ENCODE measurements at regions not wholly inside any gene's neighbourhood (a gene's known extent, or its start where the extent isn't known, plus 50 kb on each side); places are given as distances from the start of the nearest gene placed in this dataset.

- intact Hi-C loops (cut with DNase I) = no loop called here
Measured at GRCh38 chr12:118749646-118750045, 231.7 kb upstream of the SRRM4 start.

GRCh38 chr12:118750666-118751065, 230.7 kb upstream of the SRRM4 start:
- H3K27ac ChIP-seq (replicated peaks in 1 of 4) = no peak overlapping the region
- intact Hi-C loops (cut with DNase I) = no loop called here
- no peak for DNase-seq (ENCODE audit: extremely low spot score)
- no peaks in the 10 kb centered on the region for H3K36me3 ChIP-seq
- TF ChIP-seq CTCF (IDR thresholded peaks at IDR 0.05) = no peak
- no peak for TF ChIP-seq POLR2AphosphoS5 (IDR thresholded peaks at IDR 0.05)
- TF ChIP-seq EP300 (IDR thresholded peaks at IDR 0.05) = no peak
- no peak for TF ChIP-seq POLR2A (IDR thresholded peaks at IDR 0.05; ENCODE audit: low read depth)
- peaks cover 0 to 8% (median 5%) of the 10 kb centered on the region in 4 donors for H3K9me3 ChIP-seq
- no peaks in the 10 kb centered on the region for H3K4me1 ChIP-seq
- 76% methylated on average over 2 of the region's 2 CpGs for WGBS
- H3K27me3 ChIP-seq = peaks cover 0 to 35% (median 0%) of the 10 kb centered on the region in 4 donors
- H3K4me3 ChIP-seq = no peak overlapping the region

More at GRCh38 chr12:118749646-118750045, 231.7 kb upstream of the SRRM4 start:
- H3K36me3 ChIP-seq = no peaks in the 10 kb centered on the region
- H3K4me1 ChIP-seq = no peaks in the 10 kb centered on the region
- peaks cover 0 to 34% (median 0%) of the 10 kb centered on the region in 4 donors for H3K27me3 ChIP-seq
- H3K9me3 ChIP-seq = peaks cover 0 to 8% (median 5%) of the 10 kb centered on the region in 4 donors
- no peak for TF ChIP-seq CTCF (IDR thresholded peaks at IDR 0.05)
- no peak for TF ChIP-seq POLR2A (IDR thresholded peaks at IDR 0.05; ENCODE audit: low read depth)
- no peak for TF ChIP-seq EP300 (IDR thresholded peaks at IDR 0.05)
- TF ChIP-seq POLR2AphosphoS5 (IDR thresholded peaks at IDR 0.05) = no peak
- H3K27ac ChIP-seq (replicated peaks in 1 of 4) = no peak overlapping the region
- WGBS = 74% methylated on average over 6 of the region's 6 CpGs
- no peak overlapping the region for H3K4me3 ChIP-seq
- no peak for DNase-seq (ENCODE audit: extremely low spot score)

GRCh38 chr12:118751355-118751754, 230.0 kb upstream of the SRRM4 start:
- 95% methylated on average over 1 of the region's 1 CpG for WGBS
- TF ChIP-seq POLR2A (IDR thresholded peaks at IDR 0.05; ENCODE audit: low read depth) (no peak), POLR2AphosphoS5 (IDR thresholded peaks at IDR 0.05) (no peak), EP300 (IDR thresholded peaks at IDR 0.05) (no peak), CTCF (IDR thresholded peaks at IDR 0.05) (no peak)

GRCh38 chr12:118760623-118761022, 220.7 kb upstream of the SRRM4 start:
- Histone ChIP-seq H3K27ac (replicated peaks in 1 of 4) (no peak overlapping the region), H3K4me1 (no peaks in the 10 kb centered on the region), H3K4me3 (no peak overlapping the region), H3K9me3 (no peaks in the 10 kb centered on the region), H3K36me3 (no peaks in the 10 kb centered on the region), H3K27me3 (peaks cover 0 to 4% (median 0%) of the 10 kb centered on the region in 4 donors)
- intact Hi-C loops (cut with DNase I) = no loop called here
- WGBS = 70% methylated on average over 1 of the region's 1 CpG
- no peak for TF ChIP-seq POLR2AphosphoS5 (IDR thresholded peaks at IDR 0.05)
- no peak for TF ChIP-seq CTCF (IDR thresholded peaks at IDR 0.05)
- no peak for TF ChIP-seq POLR2A (IDR thresholded peaks at IDR 0.05; ENCODE audit: low read depth)
- no peak for TF ChIP-seq EP300 (IDR thresholded peaks at IDR 0.05)
- no peak for DNase-seq (ENCODE audit: extremely low spot score)

More at GRCh38 chr12:118751355-118751754, 230.0 kb upstream of the SRRM4 start:
- intact Hi-C loops (cut with DNase I) = no loop called here
- DNase-seq (ENCODE audit: extremely low spot score) = no peak
- H3K27me3 ChIP-seq = peaks cover 0 to 35% (median 0%) of the 10 kb centered on the region in 4 donors
- H3K27ac ChIP-seq (replicated peaks in 1 of 4) = no peak overlapping the region
- no peaks in the 10 kb centered on the region for H3K4me1 ChIP-seq
- no peaks in the 10 kb centered on the region for H3K36me3 ChIP-seq
- H3K4me3 ChIP-seq = no peak overlapping the region
- peaks cover 0 to 8% (median 5%) of the 10 kb centered on the region in 4 donors for H3K9me3 ChIP-seq

GRCh38 chr12:118763234-118763633, 218.1 kb upstream of the SRRM4 start:
- no peaks in the 10 kb centered on the region for H3K27me3 ChIP-seq
- H3K4me3 ChIP-seq = no peak overlapping the region
- TF ChIP-seq POLR2A (IDR thresholded peaks at IDR 0.05; ENCODE audit: low read depth) (no peak), POLR2AphosphoS5 (IDR thresholded peaks at IDR 0.05) (no peak), CTCF (IDR thresholded peaks at IDR 0.05) (no peak)
- 71% methylated on average over 1 of the region's 1 CpG for WGBS
- no peak overlapping the region for H3K27ac ChIP-seq (replicated peaks in 1 of 4)
- H3K9me3 ChIP-seq = no peaks in the 10 kb centered on the region
- intact Hi-C loops (cut with DNase I) = no loop called here
- no peak for DNase-seq (ENCODE audit: extremely low spot score)
- no peaks in the 10 kb centered on the region for H3K36me3 ChIP-seq
- no peaks in the 10 kb centered on the region for H3K4me1 ChIP-seq
